ENCODE measurements at regions not wholly inside any gene's neighbourhood (a gene's known extent, or its start where the extent isn't known, plus 50 kb on each side); places are given as distances from the start of the nearest gene placed in this dataset.

- Histone ChIP-seq H3K9me3 (ENCODE audit: control insufficient read depth, insufficient read depth, low read depth, low read length) (no peaks in the 10 kb centered on the region), H3K4me3 (replicated peaks in 1 of 4; ENCODE audit: control extremely low read depth in 1 of 4, insufficient read depth in 1 of 4, low read depth in 3 of 4, low read length in 4 of 4) (no peak overlapping the region)
Measured at GRCh38 chrX:14125462-14125861, 95.8 kb upstream of the GEMIN8 start.

GRCh38 chrX:14124562-14124961, 94.9 kb upstream of the GEMIN8 start:
- Histone ChIP-seq H3K4me3 (replicated peaks in 1 of 4; ENCODE audit: control extremely low read depth in 1 of 4, insufficient read depth in 1 of 4, low read depth in 3 of 4, low read length in 4 of 4) (no peak overlapping the region), H4K20me1 (ENCODE audit: control insufficient read depth, extremely low read depth, insufficient read depth, low read length) (no peaks in the 10 kb centered on the region), H3K36me3 (ENCODE audit: control insufficient read depth, insufficient read depth, low read length) (no peaks in the 10 kb centered on the region), H3K9me3 (ENCODE audit: control insufficient read depth, insufficient read depth, low read depth, low read length) (no peaks in the 10 kb centered on the region), H3K27ac (ENCODE audit: insufficient read depth, low read length) (no peak overlapping the region), H3K79me2 (ENCODE audit: control insufficient read depth, insufficient read depth, low read length) (no peaks in the 10 kb centered on the region), H3K9ac (ENCODE audit: insufficient read depth, low read length) (no peak overlapping the region), H2AFZ (ENCODE audit: low read length) (no peak overlapping the region), H3K4me1 (ENCODE audit: control insufficient read depth, extremely low read depth, insufficient read depth, low read length) (no peaks in the 10 kb centered on the region), H3K27me3 (ENCODE audit: control insufficient read depth, insufficient read depth, low read length) (no peaks in the 10 kb centered on the region), H3K4me2 (ENCODE audit: extremely low read depth, insufficient read depth, low read length) (no peak overlapping the region)
- no peak for TF ChIP-seq EZH2 (IDR thresholded peaks at IDR 0.05; ENCODE audit: low read length, missing control alignments)
- TF ChIP-seq, protein P1, sequence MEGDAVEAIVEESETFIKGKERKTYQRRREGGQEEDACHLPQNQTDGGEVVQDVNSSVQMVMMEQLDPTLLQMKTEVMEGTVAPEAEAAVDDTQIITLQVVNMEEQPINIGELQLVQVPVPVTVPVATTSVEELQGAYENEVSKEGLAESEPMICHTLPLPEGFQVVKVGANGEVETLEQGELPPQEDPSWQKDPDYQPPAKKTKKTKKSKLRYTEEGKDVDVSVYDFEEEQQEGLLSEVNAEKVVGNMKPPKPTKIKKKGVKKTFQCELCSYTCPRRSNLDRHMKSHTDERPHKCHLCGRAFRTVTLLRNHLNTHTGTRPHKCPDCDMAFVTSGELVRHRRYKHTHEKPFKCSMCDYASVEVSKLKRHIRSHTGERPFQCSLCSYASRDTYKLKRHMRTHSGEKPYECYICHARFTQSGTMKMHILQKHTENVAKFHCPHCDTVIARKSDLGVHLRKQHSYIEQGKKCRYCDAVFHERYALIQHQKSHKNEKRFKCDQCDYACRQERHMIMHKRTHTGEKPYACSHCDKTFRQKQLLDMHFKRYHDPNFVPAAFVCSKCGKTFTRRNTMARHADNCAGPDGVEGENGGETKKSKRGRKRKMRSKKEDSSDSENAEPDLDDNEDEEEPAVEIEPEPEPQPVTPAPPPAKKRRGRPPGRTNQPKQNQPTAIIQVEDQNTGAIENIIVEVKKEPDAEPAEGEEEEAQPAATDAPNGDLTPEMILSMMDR (conservative IDR thresholded peaks at IDR 0.05 in 1 of 2, IDR thresholded peaks at IDR 0.05 in 1 of 2; ENCODE audit: low read depth in 1 of 2, low read length in 2 of 2): no peak
- DNase-seq (ENCODE audit: low read depth in 2 of 2): no peak

More at GRCh38 chrX:14125462-14125861, 95.8 kb upstream of the GEMIN8 start:
- H3K79me2 ChIP-seq (ENCODE audit: control insufficient read depth, insufficient read depth, low read length): no peaks in the 10 kb centered on the region
- H3K36me3 ChIP-seq (ENCODE audit: control insufficient read depth, insufficient read depth, low read length): no peaks in the 10 kb centered on the region
- no peaks in the 10 kb centered on the region for H3K4me1 ChIP-seq (ENCODE audit: control insufficient read depth, extremely low read depth, insufficient read depth, low read length)
- no peak overlapping the region for H2AFZ ChIP-seq (ENCODE audit: low read length)
- TF ChIP-seq EZH2 (IDR thresholded peaks at IDR 0.05; ENCODE audit: low read length, missing control alignments): no peak
- TF ChIP-seq, protein P1 (conservative IDR thresholded peaks at IDR 0.05 in 1 of 2, IDR thresholded peaks at IDR 0.05 in 1 of 2; ENCODE audit: low read depth in 1 of 2, low read length in 2 of 2): no peak
- no peaks in the 10 kb centered on the region for H4K20me1 ChIP-seq (ENCODE audit: control insufficient read depth, extremely low read depth, insufficient read depth, low read length)
- H3K27ac ChIP-seq (ENCODE audit: insufficient read depth, low read length): no peak overlapping the region
- H3K9ac ChIP-seq (ENCODE audit: insufficient read depth, low read length): no peak overlapping the region
- no peak for DNase-seq (ENCODE audit: low read depth in 2 of 2)
- no peak overlapping the region for H3K4me2 ChIP-seq (ENCODE audit: extremely low read depth, insufficient read depth, low read length)
- H3K27me3 ChIP-seq (ENCODE audit: control insufficient read depth, insufficient read depth, low read length): no peaks in the 10 kb centered on the region

DNA sequence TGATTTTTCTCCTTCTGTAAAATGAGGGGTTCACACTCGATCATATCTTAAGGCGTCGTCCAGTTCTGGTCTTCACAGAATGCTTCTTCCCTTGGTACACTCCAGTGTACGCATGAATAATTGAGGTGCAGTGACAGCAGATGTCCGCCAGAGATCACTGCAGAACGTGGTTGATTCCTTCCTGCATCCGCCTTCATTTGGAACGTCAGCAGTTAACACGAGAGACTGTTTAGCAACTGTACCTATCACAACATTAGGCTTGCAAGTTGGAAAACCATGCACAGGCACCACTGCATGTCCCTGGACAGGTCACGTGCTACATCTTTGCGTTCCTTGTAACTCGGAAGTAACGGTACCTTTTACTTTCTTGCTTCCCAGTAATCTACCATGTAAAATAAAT, 66.0 kb upstream of the GEMIN8 start:
- peak; percentile 32 to 57 for DNase-seq (ENCODE audit: low read depth in 2 of 2)
- Histone ChIP-seq H3K9ac (ENCODE audit: insufficient read depth, low read length) (no peak overlapping the region), H3K36me3 (ENCODE audit: control insufficient read depth, insufficient read depth, low read length) (no peaks in the 10 kb centered on the region), H4K20me1 (ENCODE audit: control insufficient read depth, extremely low read depth, insufficient read depth, low read length) (no peaks in the 10 kb centered on the region), H3K27me3 (ENCODE audit: control insufficient read depth, insufficient read depth, low read length) (no peaks in the 10 kb centered on the region), H3K79me2 (ENCODE audit: control insufficient read depth, insufficient read depth, low read length) (no peaks in the 10 kb centered on the region), H3K4me3 (replicated peaks in 1 of 4; ENCODE audit: control extremely low read depth in 1 of 4, insufficient read depth in 1 of 4, low read depth in 3 of 4, low read length in 4 of 4) (no peak overlapping the region), H3K4me1 (ENCODE audit: control insufficient read depth, extremely low read depth, insufficient read depth, low read length) (no peaks in the 10 kb centered on the region), H3K4me2 (ENCODE audit: extremely low read depth, insufficient read depth, low read length) (no peak overlapping the region), H3K27ac (ENCODE audit: insufficient read depth, low read length) (no peak overlapping the region), H3K9me3 (ENCODE audit: control insufficient read depth, insufficient read depth, low read depth, low read length) (no peaks in the 10 kb centered on the region), H2AFZ (ENCODE audit: low read length) (no peak overlapping the region)
- TF ChIP-seq, protein P1 (conservative IDR thresholded peaks at IDR 0.05 in 1 of 2, IDR thresholded peaks at IDR 0.05 in 1 of 2; ENCODE audit: low read depth in 1 of 2, low read length in 2 of 2): peak; percentile 48 to 73
- TF ChIP-seq EZH2 (IDR thresholded peaks at IDR 0.05; ENCODE audit: low read length, missing control alignments): no peak
